ENCODE measurements at regions not wholly inside any gene's neighbourhood (a gene's known extent, or its start where the extent isn't known, plus 50 kb on each side); places are given as distances from the start of the nearest gene placed in this dataset.

GRCh38 chr7:125222596-125222995 is 293.0 kb upstream of the POT1 start:
- TF ChIP-seq CTCF (IDR thresholded peaks at IDR 0.05) (no peak), POLR2A (IDR thresholded peaks at IDR 0.05) (no peak)

Measured in thyroid gland (tissue), 4 donors.